ENCODE measurements at regions not wholly inside any gene's neighbourhood (a gene's known extent, or its start where the extent isn't known, plus 50 kb on each side); places are given as distances from the start of the nearest gene placed in this dataset.

GRCh38 chr3:153960458-153961074, 160.6 kb upstream of the ARHGEF26 start:
- Histone ChIP-seq H3K4me1 (no peaks in the 10 kb centered on the region), H3K4me3 (no peak overlapping the region), H3K36me3 (no peaks in the 10 kb centered on the region), H3K27ac (no peak overlapping the region), H3K27me3 (peaks cover 0 to 7% (median 0%) of the 10 kb centered on the region in 9 donors), H3K9me3 (no peaks in the 10 kb centered on the region)
- TF ChIP-seq CTCF (IDR thresholded peaks at IDR 0.05) (no peak), POLR2A (IDR thresholded peaks at IDR 0.05) (no peak)
- ATAC-seq (no peak), DNase-seq (no peak)
- WGBS, 4 donors, result 83 to 92% (median 87%) methylated on average over 3 of the region's 3 CpGs
- intact Hi-C loops (cut with DNase I), result no loop called here

- intact Hi-C loops (cut with DNase I), result no loop called here
- no peaks in the 10 kb centered on the region for H3K9me3 ChIP-seq
- no peaks in the 10 kb centered on the region for H3K36me3 ChIP-seq
- 69 to 80% (median 71%) methylated on average over 3 of the region's 3 CpGs for WGBS, 4 donors
- no peak for ATAC-seq
- TF ChIP-seq CTCF (IDR thresholded peaks at IDR 0.05) (no peak), POLR2A (IDR thresholded peaks at IDR 0.05) (no peak)
- H3K27ac ChIP-seq, result no peak overlapping the region
- no peaks in the 10 kb centered on the region for H3K4me1 ChIP-seq
- DNase-seq, result no peak
- H3K4me3 ChIP-seq, result no peak overlapping the region
- no peaks in the 10 kb centered on the region for H3K27me3 ChIP-seq
These were observed 159.7 kb upstream of the ARHGEF26 start for GRCh38 chr3:153961494-153961893.

- Histone ChIP-seq H3K4me3 (no peak overlapping the region), H3K4me1 (no peaks in the 10 kb centered on the region), H3K36me3 (no peaks in the 10 kb centered on the region), H3K9me3 (no peaks in the 10 kb centered on the region), H3K27me3 (no peaks in the 10 kb centered on the region), H3K27ac (no peak overlapping the region)
- TF ChIP-seq CTCF (IDR thresholded peaks at IDR 0.05) (no peak), POLR2A (IDR thresholded peaks at IDR 0.05) (no peak)
- intact Hi-C loops (cut with DNase I), result no loop called here
- DNase-seq (no peak), ATAC-seq (no peak)
- WGBS, 4 donors, result 20 to 46% (median 35%) methylated on average over 2 of the region's 2 CpGs
These were observed 158.2 kb upstream of the ARHGEF26 start for GRCh38 chr3:153963012-153963411.

GRCh38 chr3:153967260-153967659, 153.9 kb upstream of the ARHGEF26 start:
- no peak overlapping the region for H3K4me3 ChIP-seq
- intact Hi-C loops (cut with DNase I), result no loop called here
- no peaks in the 10 kb centered on the region for H3K9me3 ChIP-seq
- WGBS, 4 donors, result 87 to 95% (median 91%) methylated on average over 2 of the region's 2 CpGs
- no peak for ATAC-seq
- no peaks in the 10 kb centered on the region for H3K36me3 ChIP-seq
- H3K27me3 ChIP-seq, result no peaks in the 10 kb centered on the region
- H3K27ac ChIP-seq, result no peak overlapping the region
- DNase-seq, result no peak
- TF ChIP-seq CTCF (IDR thresholded peaks at IDR 0.05) (no peak), POLR2A (IDR thresholded peaks at IDR 0.05) (no peak)
- no peaks in the 10 kb centered on the region for H3K4me1 ChIP-seq

All from heart left ventricle (tissue), 16 donors.